ENCODE measurements at regions not wholly inside any gene's neighbourhood (a gene's known extent, or its start where the extent isn't known, plus 50 kb on each side); places are given as distances from the start of the nearest gene placed in this dataset.

DNA sequence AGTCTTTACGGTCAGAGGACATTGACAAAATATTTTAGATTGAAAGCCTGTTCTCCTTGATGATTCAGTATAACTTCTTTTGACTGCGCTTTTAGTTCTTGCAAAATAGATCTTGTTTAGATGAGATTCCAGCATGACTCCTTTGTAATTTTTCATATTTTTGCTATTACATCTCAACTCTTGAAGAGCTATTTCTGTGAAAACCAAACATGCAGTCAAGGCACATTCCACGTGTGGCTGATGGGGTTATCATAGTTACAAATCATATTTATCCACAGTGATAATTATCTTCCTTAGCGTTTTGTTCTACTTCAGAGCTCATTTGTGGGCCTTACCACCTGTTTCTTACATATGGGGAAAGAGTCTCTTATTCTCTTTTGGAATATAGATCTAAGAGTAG, 238.8 kb upstream of the DMRT1 start:
- no peak for TF ChIP-seq CTCF (IDR thresholded peaks at IDR 0.05)
- Histone ChIP-seq H3K9me3 (ENCODE audit: control insufficient read depth in 1 of 2, insufficient read depth in 1 of 2, low read length in 2 of 2) (no peaks in the 10 kb centered on the region), H3K27ac (ENCODE audit: low read depth in 1 of 2, low read length in 2 of 2) (no peak overlapping the region), H3K4me3 (ENCODE audit: low read length) (no peak overlapping the region), H3K36me3 (ENCODE audit: insufficient read depth, low read length) (no peaks in the 10 kb centered on the region), H3K27me3 (ENCODE audit: control insufficient read depth in 1 of 2, insufficient read depth in 2 of 2, low read length in 2 of 2) (no peaks in the 10 kb centered on the region), H3K4me1 (ENCODE audit: insufficient read depth, low read length) (no peaks in the 10 kb centered on the region)
- DNase-seq: no peak
- intact Hi-C loops (cut with DNase I, micrococcal nuclease): no loop called here
- no peak for ATAC-seq (ENCODE audit: poor library complexity)
- Mint-ChIP-seq H3K4me3 (no peak overlapping the region), H3K9me3 (no peaks in the 10 kb centered on the region), H3K36me3 (ENCODE audit: low read depth) (no peaks in the 10 kb centered on the region), H3K27me3 (peaks cover 36% of the 10 kb centered on the region), H3K27ac (no peak overlapping the region), H3K4me1 (ENCODE audit: low read depth) (no peaks in the 10 kb centered on the region)
- CTCF ChIA-PET: no interaction called here
- POLR2A ChIA-PET: no interaction called here

DNA sequence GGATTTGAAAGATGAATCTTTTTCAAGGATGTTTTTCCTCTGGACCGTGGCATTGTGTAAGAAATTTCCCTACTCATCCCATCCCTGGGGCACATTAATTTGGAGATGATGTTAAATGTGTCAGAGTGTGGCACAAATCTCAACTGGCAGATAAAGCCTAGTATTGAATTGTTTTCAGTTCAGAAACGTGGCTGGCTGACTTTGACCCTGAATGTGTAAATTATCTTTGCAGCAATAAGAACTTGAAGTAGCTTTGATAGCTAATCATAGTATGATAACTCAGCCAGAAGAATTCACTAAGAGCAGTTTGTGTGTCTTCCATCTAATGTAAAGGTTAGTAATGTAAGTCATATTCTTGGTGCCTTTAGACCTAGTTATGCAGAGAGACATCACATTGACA, 238.4 kb upstream of the DMRT1 start:
- no peaks in the 10 kb centered on the region for H3K9me3 ChIP-seq (ENCODE audit: control insufficient read depth in 1 of 2, insufficient read depth in 1 of 2, low read length in 2 of 2)

GRCh38 chr9:607417-607816, 234.1 kb upstream of the DMRT1 start:
- ChIA-PET POLR2A (no interaction called here), CTCF (no interaction called here)
- no peak for ATAC-seq (ENCODE audit: poor library complexity)
- no peaks in the 10 kb centered on the region for H3K36me3 ChIP-seq (ENCODE audit: insufficient read depth, low read length)
- H3K27ac ChIP-seq (ENCODE audit: low read depth in 1 of 2, low read length in 2 of 2): no peak overlapping the region
- DNase-seq: no peak
- Mint-ChIP-seq H3K4me3 (no peak overlapping the region), H3K27me3 (peaks cover 20% of the 10 kb centered on the region), H3K27ac (no peak overlapping the region), H3K9me3 (no peaks in the 10 kb centered on the region), H3K36me3 (ENCODE audit: low read depth) (no peaks in the 10 kb centered on the region), H3K4me1 (ENCODE audit: low read depth) (no peaks in the 10 kb centered on the region)
- H3K9me3 ChIP-seq (ENCODE audit: control insufficient read depth in 1 of 2, insufficient read depth in 1 of 2, low read length in 2 of 2): no peaks in the 10 kb centered on the region
- intact Hi-C loops (cut with DNase I, micrococcal nuclease): no loop called here
- no peaks in the 10 kb centered on the region for H3K27me3 ChIP-seq (ENCODE audit: control insufficient read depth in 1 of 2, insufficient read depth in 2 of 2, low read length in 2 of 2)
- H3K4me3 ChIP-seq (ENCODE audit: low read length): no peak overlapping the region
- no peak for TF ChIP-seq CTCF (IDR thresholded peaks at IDR 0.05)
- H3K4me1 ChIP-seq (ENCODE audit: insufficient read depth, low read length): no peaks in the 10 kb centered on the region

More for the DNA sequence above, 238.4 kb upstream of the DMRT1 start:
- no peak for ATAC-seq (ENCODE audit: poor library complexity)
- CTCF ChIA-PET: no interaction called here
- no peak overlapping the region for H3K27ac Mint-ChIP-seq
- Histone ChIP-seq H3K4me3 (ENCODE audit: low read length) (no peak overlapping the region), H3K27ac (ENCODE audit: low read depth in 1 of 2, low read length in 2 of 2) (no peak overlapping the region), H3K27me3 (ENCODE audit: control insufficient read depth in 1 of 2, insufficient read depth in 2 of 2, low read length in 2 of 2) (no peaks in the 10 kb centered on the region), H3K36me3 (ENCODE audit: insufficient read depth, low read length) (no peaks in the 10 kb centered on the region), H3K4me1 (ENCODE audit: insufficient read depth, low read length) (no peaks in the 10 kb centered on the region)
- H3K36me3 Mint-ChIP-seq (ENCODE audit: low read depth): no peaks in the 10 kb centered on the region
- H3K27me3 Mint-ChIP-seq: peaks cover 36% of the 10 kb centered on the region
- POLR2A ChIA-PET: no interaction called here
- H3K9me3 Mint-ChIP-seq: no peaks in the 10 kb centered on the region
- H3K4me3 Mint-ChIP-seq: no peak overlapping the region
- DNase-seq: no peak
- no peak for TF ChIP-seq CTCF (IDR thresholded peaks at IDR 0.05)
- H3K4me1 Mint-ChIP-seq (ENCODE audit: low read depth): no peaks in the 10 kb centered on the region
- intact Hi-C loops (cut with DNase I, micrococcal nuclease): no loop called here
